ENCODE measurements at regions not wholly inside any gene's neighbourhood (a gene's known extent, or its start where the extent isn't known, plus 50 kb on each side); places are given as distances from the start of the nearest gene placed in this dataset.
"Not testable (repeated sequence)": the region's sequence is repeated elsewhere in the genome, so short reads cannot be mapped to it uniquely, and the experiment has no call there.

- no peak for DNase-seq
- in situ Hi-C loops (cut with MboI; ENCODE audit: low pct_unique_long_range_greater_than_20kb, low sequenced_read_pairs): no loop called here
Measured at GRCh38 chr14:37864861-37865718, 269.7 kb downstream of the TTC6 start.

- in situ Hi-C loops (cut with MboI; ENCODE audit: low pct_unique_long_range_greater_than_20kb, low sequenced_read_pairs): no loop called here
- DNase-seq: no peak
Measured at GRCh38 chr14:37865719-37866549, 270.5 kb downstream of the TTC6 start.

- DNase-seq: no peak
- in situ Hi-C loops (cut with MboI; ENCODE audit: low pct_unique_long_range_greater_than_20kb, low sequenced_read_pairs): no loop called here
Measured at GRCh38 chr14:37869633-37870032, 274.2 kb downstream of the TTC6 start.

GRCh38 chr14:37870170-37870569 lies 274.7 kb downstream of the TTC6 start:
- DNase-seq: no peak
- in situ Hi-C loops (cut with MboI; ENCODE audit: low pct_unique_long_range_greater_than_20kb, low sequenced_read_pairs): no loop called here

- no peak for DNase-seq
- in situ Hi-C loops (cut with MboI; ENCODE audit: low pct_unique_long_range_greater_than_20kb, low sequenced_read_pairs): no loop called here
Measured at GRCh38 chr14:37870632-37871346, 275.4 kb downstream of the TTC6 start.

- DNase-seq; in situ Hi-C loops (cut with MboI; ENCODE audit: low pct_unique_long_range_greater_than_20kb, low sequenced_read_pairs): not testable (repeated sequence)
Measured at GRCh38 chr14:37874065-37874428, 278.6 kb downstream of the TTC6 start.

GRCh38 chr14:37874429-37875109 lies 279.1 kb downstream of the TTC6 start:
- in situ Hi-C loops (cut with MboI; ENCODE audit: low pct_unique_long_range_greater_than_20kb, low sequenced_read_pairs): loop anchor here (25.0 kb wide), 1 partner anchor 637 kb away; no protein-coding TSS in a partner anchor
- DNase-seq: peak; percentile 82

GRCh38 chr14:37888234-37888633 lies 292.8 kb downstream of the TTC6 start:
- in situ Hi-C loops (cut with MboI; ENCODE audit: low pct_unique_long_range_greater_than_20kb, low sequenced_read_pairs): loop anchor here (25.0 kb wide), 1 partner anchor 651 kb away; no protein-coding TSS in a partner anchor
- no peak for DNase-seq

GRCh38 chr14:37889087-37889486 lies 293.7 kb downstream of the TTC6 start:
- in situ Hi-C loops (cut with MboI; ENCODE audit: low pct_unique_long_range_greater_than_20kb, low sequenced_read_pairs): loop anchor here (25.0 kb wide), 1 partner anchor 652 kb away; no protein-coding TSS in a partner anchor
- no peak for DNase-seq

GRCh38 chr14:37890095-37890494 lies 294.7 kb downstream of the TTC6 start:
- in situ Hi-C loops (cut with MboI; ENCODE audit: low pct_unique_long_range_greater_than_20kb, low sequenced_read_pairs): loop anchor here (25.0 kb wide), 1 partner anchor 653 kb away; no protein-coding TSS in a partner anchor
- DNase-seq: no peak

- not testable (repeated sequence) for DNase-seq
- in situ Hi-C loops (cut with MboI; ENCODE audit: low pct_unique_long_range_greater_than_20kb, low sequenced_read_pairs): loop anchor here (25.0 kb wide), 1 partner anchor 654 kb away; no protein-coding TSS in a partner anchor
Measured at GRCh38 chr14:37891500-37891899, 296.1 kb downstream of the TTC6 start.

GRCh38 chr14:37894463-37894862 lies 299.0 kb downstream of the TTC6 start:
- no peak for DNase-seq
- in situ Hi-C loops (cut with MboI; ENCODE audit: low pct_unique_long_range_greater_than_20kb, low sequenced_read_pairs): loop anchor here (25.0 kb wide), 1 partner anchor 657 kb away; no protein-coding TSS in a partner anchor

GRCh38 chr14:37899365-37899764 lies 303.9 kb downstream of the TTC6 start:
- in situ Hi-C loops (cut with MboI; ENCODE audit: low pct_unique_long_range_greater_than_20kb, low sequenced_read_pairs): loop anchor here (25.0 kb wide), 1 partner anchor 662 kb away; no protein-coding TSS in a partner anchor
- DNase-seq: no peak

GRCh38 chr14:37900561-37900960 lies 305.1 kb downstream of the TTC6 start:
- no peak for DNase-seq
- in situ Hi-C loops (cut with MboI; ENCODE audit: low pct_unique_long_range_greater_than_20kb, low sequenced_read_pairs): no loop called here

- no peak for DNase-seq
- in situ Hi-C loops (cut with MboI; ENCODE audit: low pct_unique_long_range_greater_than_20kb, low sequenced_read_pairs): no loop called here
Measured at GRCh38 chr14:37901978-37902377, 305.7 kb upstream of the SSTR1 start.

GRCh38 chr14:37903343-37904191 lies 304.1 kb upstream of the SSTR1 start:
- DNase-seq: peak; percentile 43
- in situ Hi-C loops (cut with MboI; ENCODE audit: low pct_unique_long_range_greater_than_20kb, low sequenced_read_pairs): no loop called here

GRCh38 chr14:37924622-37925021 lies 283.1 kb upstream of the SSTR1 start:
- in situ Hi-C loops (cut with MboI; ENCODE audit: low pct_unique_long_range_greater_than_20kb, low sequenced_read_pairs): no loop called here

GRCh38 chr14:37932008-37932407 lies 275.7 kb upstream of the SSTR1 start:
- in situ Hi-C loops (cut with MboI; ENCODE audit: low pct_unique_long_range_greater_than_20kb, low sequenced_read_pairs): no loop called here
- DNase-seq: no peak

More at GRCh38 chr14:37924622-37925021, 283.1 kb upstream of the SSTR1 start:
- DNase-seq: no peak

Data from KBM-7 (cell line).